Testis (tissue), 2 donors: ENCODE measurements at regions not wholly inside any gene's neighbourhood (a gene's known extent, or its start where the extent isn't known, plus 50 kb on each side); places are given as distances from the start of the nearest gene placed in this dataset.

Experiments
- CTCF ChIP-seq, 3 experiments: fragments of 450-650 bp in 2 of 3; fragments of 200-600 bp in 1 of 3; sonication (generic) in 1 of 3; IDR thresholded peaks; one replicate each; pipeline ENCODE4 v1.5.1; 2016 to 2019; ENCODE audit warnings: antibody characterized with exemption in 3 of 3, mild to moderate bottlenecking in 2 of 3, moderate library complexity in 1 of 3
- POLR2A ChIP-seq: fragments of 450-650 bp; IDR thresholded peaks from one replicate; pipeline ENCODE4 v1.6.1; 2017; ENCODE audit warnings: antibody characterized with exemption, mild to moderate bottlenecking, moderate library complexity

- TF ChIP-seq CTCF (IDR thresholded peaks at IDR 0.05) (no peak), POLR2A (no peak)
Measured at GRCh38 chr4:135670548-135670947, 1469.0 kb upstream of the PABPC4L start.
